Osteocyte (in vitro differentiated cells): ENCODE measurements at regions not wholly inside any gene's neighbourhood (a gene's known extent, or its start where the extent isn't known, plus 50 kb on each side); places are given as distances from the start of the nearest gene placed in this dataset.

ENCODE experiments used
- DNase-seq: peaks from one replicate; pipeline ENCODE4 v3.0.0; 2021; ENCODE audit warnings: mixed read lengths; ENCODE audit not compliant: unreplicated experiment; ENCODE audit errors: extremely low spot score
- H3K27ac Mint-ChIP-seq: one replicate; pipeline ENCODE4 v1.8.0; 2021; ENCODE audit warnings: mild to moderate bottlenecking, mixed read lengths; ENCODE audit not compliant: unreplicated experiment
- H3K27me3 Mint-ChIP-seq: one replicate; pipeline ENCODE4 v1.8.0; 2021; ENCODE audit warnings: mixed read lengths; ENCODE audit not compliant: unreplicated experiment
- H3K36me3 Mint-ChIP-seq: one replicate; pipeline ENCODE4 v1.8.0; 2021; ENCODE audit warnings: mixed read lengths; ENCODE audit not compliant: unreplicated experiment
- H3K4me1 Mint-ChIP-seq: one replicate; pipeline ENCODE4 v1.8.0; 2021; ENCODE audit warnings: mixed read lengths; ENCODE audit not compliant: unreplicated experiment
- H3K4me3 Mint-ChIP-seq: one replicate; pipeline ENCODE4 v1.8.0; 2021; ENCODE audit warnings: mild to moderate bottlenecking, moderate library complexity, mixed read lengths; ENCODE audit not compliant: unreplicated experiment
- H3K9me3 Mint-ChIP-seq: one replicate; pipeline ENCODE4 v1.8.0; 2021; ENCODE audit warnings: mixed read lengths; ENCODE audit not compliant: unreplicated experiment
- CTCF ChIP-seq: fragments of 200-600 bp; sonication (generic); IDR thresholded peaks from 2 replicates; pipeline ENCODE4 v1.5.0; 2021; ENCODE audit warnings: antibody characterized with exemption, mild to moderate bottlenecking, moderate library complexity

- Mint-ChIP-seq H3K9me3 (no peaks in the 10 kb centered on the region), H3K4me3 (no peak overlapping the region), H3K4me1 (no peaks in the 10 kb centered on the region), H3K36me3 (no peaks in the 10 kb centered on the region), H3K27ac (no peak overlapping the region), H3K27me3 (peaks cover 71% of the 10 kb centered on the region)
- no peak for TF ChIP-seq CTCF
- DNase-seq, result no peak
Observed at GRCh38 chr20:39600871-39601270, 638.7 kb downstream of the DHX35 start.

GRCh38 chr20:39600156-39600555, 638.0 kb downstream of the DHX35 start:
- TF ChIP-seq CTCF, result no peak
- DNase-seq, result no peak
- peaks cover 78% of the 10 kb centered on the region for H3K27me3 Mint-ChIP-seq
- no peak overlapping the region for H3K27ac Mint-ChIP-seq
- no peaks in the 10 kb centered on the region for H3K9me3 Mint-ChIP-seq
- H3K36me3 Mint-ChIP-seq, result no peaks in the 10 kb centered on the region
- no peaks in the 10 kb centered on the region for H3K4me1 Mint-ChIP-seq
- no peak overlapping the region for H3K4me3 Mint-ChIP-seq

DNA sequence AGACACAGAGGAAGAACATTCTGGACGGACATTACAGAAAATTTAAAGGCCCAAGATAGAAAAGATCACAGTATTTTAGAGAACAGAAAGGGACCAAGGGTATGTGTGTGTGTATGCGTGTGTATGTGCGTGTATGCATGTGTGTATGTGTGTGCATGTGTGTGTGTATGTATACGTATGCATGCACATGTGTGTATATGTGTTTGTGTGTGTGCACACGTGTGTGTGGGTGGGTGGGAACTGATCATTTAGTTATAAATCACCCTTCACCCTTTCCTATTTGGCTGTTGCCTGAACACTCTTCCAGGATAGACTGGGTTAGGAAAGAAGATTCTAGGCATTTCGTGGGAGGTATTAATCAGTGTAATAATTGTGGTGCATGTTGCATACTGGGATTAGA, 634.4 kb downstream of the DHX35 start:
- H3K4me3 Mint-ChIP-seq, result no peak overlapping the region
- no peak for DNase-seq

GRCh38 chr20:39592371-39592770, 630.2 kb downstream of the DHX35 start:
- no peak for DNase-seq
- TF ChIP-seq CTCF, result no peak
- Mint-ChIP-seq H3K9me3 (no peaks in the 10 kb centered on the region), H3K27me3 (peaks cover 68% of the 10 kb centered on the region), H3K27ac (no peak overlapping the region), H3K36me3 (no peaks in the 10 kb centered on the region), H3K4me3 (no peak overlapping the region), H3K4me1 (no peaks in the 10 kb centered on the region)

More for the DNA sequence above, 634.4 kb downstream of the DHX35 start:
- TF ChIP-seq CTCF, result no peak
- Mint-ChIP-seq H3K27me3 (peaks cover 78% of the 10 kb centered on the region), H3K36me3 (no peaks in the 10 kb centered on the region), H3K27ac (no peak overlapping the region), H3K9me3 (no peaks in the 10 kb centered on the region), H3K4me1 (no peaks in the 10 kb centered on the region)

GRCh38 chr20:39588148-39588757, 626.1 kb downstream of the DHX35 start:
- Mint-ChIP-seq H3K9me3 (no peaks in the 10 kb centered on the region), H3K4me3 (no peak overlapping the region), H3K27me3 (peaks cover 54% of the 10 kb centered on the region)

More at GRCh38 chr20:39588148-39588757, 626.1 kb downstream of the DHX35 start:
- TF ChIP-seq CTCF, result no peak
- Mint-ChIP-seq H3K27ac (no peak overlapping the region), H3K4me1 (no peaks in the 10 kb centered on the region), H3K36me3 (peaks cover 2% of the 10 kb centered on the region)
- DNase-seq, result no peak
